CD4-positive, alpha-beta T cell treated with Interleukin-2 at 100 ng/mL for 4 hours (primary cell): ENCODE measurements at regions not wholly inside any gene's neighbourhood (a gene's known extent, or its start where the extent isn't known, plus 50 kb on each side); places are given as distances from the start of the nearest gene placed in this dataset.

ENCODE experiments used
- DNase-seq: peaks from one replicate; pipeline ENCODE4 v3.0.0-alpha.2; 2020; ENCODE audit warnings: low spot score

GRCh38 chr17:77602883-77603640, 355.4 kb upstream of the TNRC6C start:
- DNase-seq: no peak

GRCh38 chr17:77604301-77604972, 354.1 kb upstream of the TNRC6C start:
- no peak for DNase-seq

- no peak for DNase-seq
Measured at GRCh38 chr17:77604973-77605313, 353.6 kb upstream of the TNRC6C start.

GRCh38 chr17:77606146-77606864, 352.2 kb upstream of the TNRC6C start:
- no peak for DNase-seq

GRCh38 chr17:77606865-77607210, 351.7 kb upstream of the TNRC6C start:
- no peak for DNase-seq

GRCh38 chr17:77607606-77608005, 350.9 kb upstream of the TNRC6C start:
- DNase-seq: no peak

GRCh38 chr17:77608431-77608830, 350.1 kb upstream of the TNRC6C start:
- no peak for DNase-seq

- peak; percentile 74 for DNase-seq
Measured at GRCh38 chr17:77609553-77610517, 348.7 kb upstream of the TNRC6C start.

- no peak for DNase-seq
Measured at GRCh38 chr17:77610518-77610893, 348.0 kb upstream of the TNRC6C start.

- DNase-seq: no peak
Measured at GRCh38 chr17:77610972-77611521, 347.5 kb upstream of the TNRC6C start.

- no peak for DNase-seq
Measured at GRCh38 chr17:77611791-77612502, 346.6 kb upstream of the TNRC6C start.

- no peak for DNase-seq
Measured at GRCh38 chr17:77613218-77613617, 345.3 kb upstream of the TNRC6C start.

GRCh38 chr17:77613627-77614026, 344.9 kb upstream of the TNRC6C start:
- no peak for DNase-seq

- DNase-seq: no peak
Measured at GRCh38 chr17:77615703-77616253, 342.7 kb upstream of the TNRC6C start.

GRCh38 chr17:77616254-77616731, 342.2 kb upstream of the TNRC6C start:
- DNase-seq: no peak

GRCh38 chr17:77617516-77617915, 341.0 kb upstream of the TNRC6C start:
- DNase-seq: no peak

- no peak for DNase-seq
Measured at GRCh38 chr17:77618173-77618572, 340.3 kb upstream of the TNRC6C start.

- DNase-seq: no peak
Measured at GRCh38 chr17:77618731-77619130, 339.8 kb upstream of the TNRC6C start.

- no peak for DNase-seq
Measured at GRCh38 chr17:77619326-77619725, 339.2 kb upstream of the TNRC6C start.

- no peak for DNase-seq
Measured at GRCh38 chr17:77619851-77620250, 338.7 kb upstream of the TNRC6C start.

- no peak for DNase-seq
Measured at GRCh38 chr17:77620282-77620681, 338.2 kb upstream of the TNRC6C start.
